Fibroblast of peridontal ligament (primary cell): ENCODE measurements at regions not wholly inside any gene's neighbourhood (a gene's known extent, or its start where the extent isn't known, plus 50 kb on each side); places are given as distances from the start of the nearest gene placed in this dataset.

Experiments
- DNase-seq: peaks from one replicate; pipeline ENCODE4 v3.0.0-alpha.2; 2010; ENCODE audit errors: extremely low read depth

DNA sequence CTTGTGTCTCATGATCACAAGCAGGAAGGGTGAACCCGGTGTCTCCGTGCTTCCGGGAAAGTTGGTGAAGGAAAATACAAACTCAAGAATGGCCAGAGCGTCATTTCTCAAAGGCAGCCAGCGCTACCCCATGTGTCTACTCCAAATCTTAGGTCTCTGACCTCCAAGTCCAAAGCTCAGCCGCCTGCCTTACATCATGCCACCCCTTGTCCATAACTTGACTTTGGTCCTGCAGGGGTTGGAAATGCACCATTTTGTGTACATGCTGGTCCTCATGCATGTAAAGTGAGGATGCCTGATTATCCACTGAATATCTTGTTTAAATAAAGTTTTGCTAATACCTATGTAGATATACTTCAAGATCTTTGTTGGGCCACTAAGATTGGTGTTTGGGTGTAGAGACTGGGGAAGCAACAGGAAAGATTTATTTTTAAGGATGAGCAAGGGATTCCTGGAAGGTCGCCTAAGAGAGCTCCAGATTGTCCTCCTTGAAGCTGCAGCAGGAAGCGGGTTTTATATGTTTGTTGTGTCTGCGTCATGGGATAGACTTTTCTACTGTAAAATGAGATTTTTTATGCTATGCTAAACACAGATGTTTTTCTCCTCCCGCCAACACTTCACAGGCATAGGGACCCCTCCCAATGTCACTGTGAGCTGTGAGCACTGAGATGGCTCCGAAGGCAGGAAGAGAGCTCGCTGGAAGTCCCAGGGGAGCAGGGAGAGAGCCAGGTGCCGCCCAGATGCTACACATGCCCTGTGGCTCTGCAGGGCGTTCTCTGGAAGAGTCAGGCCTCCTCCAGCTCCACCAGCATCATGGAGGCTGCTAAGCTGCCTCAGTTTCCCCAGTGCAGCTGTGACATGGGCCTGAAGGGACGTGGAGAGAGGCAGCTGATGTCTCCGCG is 176.2 kb upstream of the HDAC4 start:
- no peak for DNase-seq

DNA sequence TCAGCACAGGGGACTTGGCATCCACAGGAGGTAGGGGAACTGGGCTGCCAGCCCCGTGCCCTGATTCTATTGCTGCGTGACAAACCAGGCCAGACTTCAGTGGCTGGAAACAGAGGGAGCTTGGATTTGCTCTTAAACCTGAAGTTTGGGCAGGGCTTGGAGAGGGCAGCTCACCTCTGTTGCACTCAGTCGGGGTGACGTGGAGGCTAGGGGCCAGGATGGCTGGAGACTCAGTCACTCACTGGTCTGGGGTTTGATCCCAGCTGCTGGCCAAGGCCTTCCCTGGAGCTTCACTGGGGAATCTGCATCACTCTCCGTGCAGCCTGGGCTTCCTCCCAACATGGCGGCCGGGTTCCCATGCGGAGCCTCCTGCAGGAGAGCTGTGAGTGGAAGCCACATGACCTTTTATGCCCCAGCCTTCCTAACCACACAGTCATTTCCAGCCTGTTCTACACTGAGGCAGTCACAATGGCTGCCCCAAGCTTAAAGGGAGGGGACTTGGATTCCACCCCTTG is 175.2 kb upstream of the HDAC4 start:
- DNase-seq = no peak

DNA sequence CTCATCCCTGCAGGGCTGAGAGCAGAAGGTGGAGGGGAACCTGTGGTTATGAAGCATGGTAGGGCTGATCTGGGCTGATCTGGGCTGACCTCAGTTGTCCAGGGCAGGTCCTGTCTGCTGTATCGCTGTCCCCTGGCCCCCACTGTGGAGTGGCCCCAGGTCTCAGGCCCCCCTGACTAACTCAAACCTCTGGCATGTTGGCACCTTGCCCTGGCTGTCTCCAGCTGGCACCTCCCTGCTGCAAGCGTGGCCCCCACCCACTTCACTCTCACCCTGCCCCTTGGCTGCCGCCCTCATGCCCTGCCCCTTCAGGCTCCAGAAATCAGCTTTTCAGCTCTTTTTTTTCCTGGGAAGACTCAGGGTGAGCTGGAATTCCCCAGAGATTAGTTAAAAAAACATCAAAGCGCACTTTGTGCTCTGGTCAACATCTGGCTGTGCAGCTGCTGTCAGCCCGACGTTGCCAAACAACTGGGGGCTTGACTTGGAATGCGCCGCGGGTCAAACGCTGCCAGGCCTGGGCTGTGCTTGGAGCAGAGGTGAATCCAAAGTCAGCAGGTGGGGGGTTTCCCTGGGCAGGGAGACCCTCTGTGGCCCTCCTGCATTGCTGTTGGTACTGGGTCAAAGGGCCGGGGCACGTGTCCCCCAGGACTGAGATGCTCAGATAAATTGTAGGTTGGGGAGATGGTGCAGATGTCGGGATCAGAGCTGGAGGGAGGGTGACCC is 173.8 kb upstream of the HDAC4 start:
- no peak for DNase-seq

DNA sequence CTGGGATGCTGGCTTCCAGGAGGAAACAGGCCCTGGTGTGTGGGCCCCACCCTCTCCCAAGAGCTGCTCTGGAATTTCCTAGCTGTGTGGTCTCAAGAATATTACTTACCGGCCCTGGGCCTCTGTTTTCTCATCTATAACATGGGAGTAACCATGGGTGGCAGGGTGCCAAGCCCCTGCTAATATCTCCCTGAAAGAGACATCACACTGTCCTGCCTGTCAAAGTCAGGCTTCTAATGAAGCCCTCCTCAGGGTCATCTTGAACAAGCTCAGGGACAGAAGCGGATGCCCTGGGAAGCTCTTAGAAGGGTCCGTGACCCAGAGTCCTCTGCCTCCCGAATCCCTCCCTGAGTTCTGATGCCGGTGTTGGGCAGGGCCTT is 173.2 kb upstream of the HDAC4 start:
- DNase-seq = no peak

DNA sequence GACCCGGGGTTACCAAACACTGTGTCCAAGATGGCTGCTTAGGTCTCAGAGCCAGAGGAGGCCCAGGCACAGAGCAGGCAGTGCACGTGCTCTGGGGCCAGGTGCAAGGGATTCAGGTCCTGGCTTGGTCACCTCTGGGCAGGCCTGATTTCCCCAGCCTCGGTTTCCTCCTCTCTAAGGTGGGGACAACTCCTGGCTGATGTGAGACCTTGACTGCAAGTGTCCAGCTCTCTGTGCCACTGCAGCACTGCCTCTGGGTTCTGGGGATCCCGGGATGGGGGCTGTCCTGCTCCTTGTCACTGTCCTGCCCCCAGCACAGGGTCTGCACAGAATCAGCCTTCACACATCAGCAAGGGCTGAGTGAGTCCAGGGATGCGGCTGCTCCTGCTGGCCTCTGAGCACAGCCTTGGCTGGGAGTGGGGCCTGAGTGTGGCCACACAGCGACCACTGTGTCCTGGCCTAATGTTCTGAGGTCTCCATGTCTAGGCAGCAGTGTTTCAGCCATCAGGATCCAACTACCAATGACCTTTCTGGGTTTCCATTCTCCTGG is 170.2 kb upstream of the HDAC4 start:
- no peak for DNase-seq

DNA sequence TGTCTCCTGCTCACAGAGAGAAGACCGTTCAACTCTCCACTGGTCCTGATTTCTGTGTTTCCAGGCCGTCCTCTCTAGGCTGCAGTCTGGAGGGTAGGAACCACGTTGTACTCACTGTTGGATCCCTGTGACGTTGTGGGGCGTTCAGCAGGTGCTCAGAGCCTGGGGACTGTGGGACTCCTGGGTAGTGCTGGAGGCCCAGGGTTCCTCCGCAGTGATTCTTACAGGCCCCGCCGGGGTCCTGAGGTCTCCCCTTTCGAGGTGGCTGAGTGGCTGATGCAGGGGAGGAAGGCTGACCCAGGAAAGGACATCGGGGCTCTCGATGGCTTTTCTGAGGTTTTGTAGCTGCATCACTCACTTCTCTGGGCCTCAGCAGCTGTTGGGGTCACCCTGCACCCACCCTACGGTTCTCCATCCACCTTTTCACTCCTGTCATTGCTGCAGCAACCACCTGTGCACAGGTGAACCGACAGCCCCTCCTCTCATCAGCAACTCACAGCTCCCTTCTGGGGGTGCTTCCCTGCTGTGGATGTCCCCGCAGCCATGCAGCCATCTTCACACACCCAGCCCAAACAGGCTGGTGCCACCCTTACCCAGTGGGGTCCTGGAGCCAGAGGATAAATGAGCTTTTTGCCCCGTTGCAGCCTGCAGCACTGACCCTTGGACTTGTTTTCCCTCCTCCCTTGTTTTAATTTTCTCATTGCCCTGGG is 169.6 kb upstream of the HDAC4 start:
- DNase-seq = no peak

DNA sequence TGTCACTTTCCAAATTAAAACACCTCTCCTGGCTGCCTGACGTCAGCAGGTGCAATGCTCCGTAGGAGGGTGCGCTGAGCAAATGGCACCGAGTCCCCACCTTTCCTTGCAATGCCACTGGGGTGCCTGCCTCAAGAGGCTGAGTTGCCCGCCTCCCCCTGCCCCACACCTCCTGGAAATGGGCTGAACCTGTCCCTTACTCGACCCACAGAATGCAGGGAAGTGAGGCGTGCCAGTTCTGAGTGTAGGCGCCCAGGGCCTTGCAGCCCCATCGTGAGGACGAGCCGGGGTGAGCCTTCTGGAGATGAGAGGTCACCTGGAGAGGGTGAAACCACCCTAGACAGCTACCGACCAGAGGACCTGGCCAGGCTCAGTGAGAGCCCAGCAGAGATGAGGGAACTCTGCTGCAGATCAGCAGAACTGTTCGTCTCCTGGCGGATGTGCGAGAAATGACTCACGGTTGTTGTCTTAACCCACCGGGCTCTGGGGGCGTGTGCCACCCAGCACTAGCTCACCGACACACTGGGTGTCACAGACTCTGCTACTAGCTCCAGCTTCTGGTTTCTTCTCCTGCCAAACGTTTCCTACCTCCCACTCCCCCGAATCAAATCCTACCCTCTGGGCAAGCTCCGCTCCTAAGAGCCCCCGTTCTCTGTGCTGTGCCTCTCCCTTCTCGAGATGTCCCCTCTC is 168.7 kb upstream of the HDAC4 start:
- no peak for DNase-seq

DNA sequence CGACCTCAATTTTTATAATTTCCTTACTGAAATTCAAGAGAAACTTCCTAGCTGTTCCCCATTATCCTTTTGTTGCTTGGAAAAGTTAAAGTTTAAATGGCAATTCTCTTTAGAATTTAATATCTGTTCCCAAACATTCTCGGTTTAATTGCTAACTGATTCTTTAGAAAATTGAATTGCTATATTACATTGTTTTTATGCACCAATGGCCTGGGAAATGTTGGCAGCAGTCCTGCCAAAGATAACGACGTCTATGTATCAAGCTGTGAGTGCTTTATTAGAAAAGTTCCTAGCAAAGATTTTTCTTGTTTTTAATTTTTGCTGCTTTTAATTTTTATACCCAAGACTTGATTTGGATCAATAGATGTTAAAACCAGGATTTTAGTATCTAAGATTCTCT is 167.8 kb upstream of the HDAC4 start:
- no peak for DNase-seq

DNA sequence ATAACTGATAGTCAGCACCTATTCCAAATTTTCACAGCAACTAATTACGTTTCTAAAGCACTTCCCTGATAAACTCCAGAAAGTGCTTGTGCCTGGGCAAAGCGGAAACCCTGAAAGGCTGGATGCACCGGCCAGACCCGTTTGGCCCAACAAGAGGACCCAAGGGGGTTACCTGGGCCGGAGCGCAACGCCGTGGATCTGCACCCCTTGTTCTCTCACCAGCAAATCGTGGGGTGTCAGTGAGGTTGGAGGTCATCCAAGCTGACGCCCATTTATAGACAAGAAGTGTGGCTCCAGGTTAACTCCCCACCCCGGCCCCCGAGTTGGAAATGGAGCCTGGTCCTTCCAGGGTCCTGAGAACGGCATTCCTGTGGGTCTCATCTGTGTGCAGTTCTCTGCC is 167.0 kb upstream of the HDAC4 start:
- no peak for DNase-seq

DNA sequence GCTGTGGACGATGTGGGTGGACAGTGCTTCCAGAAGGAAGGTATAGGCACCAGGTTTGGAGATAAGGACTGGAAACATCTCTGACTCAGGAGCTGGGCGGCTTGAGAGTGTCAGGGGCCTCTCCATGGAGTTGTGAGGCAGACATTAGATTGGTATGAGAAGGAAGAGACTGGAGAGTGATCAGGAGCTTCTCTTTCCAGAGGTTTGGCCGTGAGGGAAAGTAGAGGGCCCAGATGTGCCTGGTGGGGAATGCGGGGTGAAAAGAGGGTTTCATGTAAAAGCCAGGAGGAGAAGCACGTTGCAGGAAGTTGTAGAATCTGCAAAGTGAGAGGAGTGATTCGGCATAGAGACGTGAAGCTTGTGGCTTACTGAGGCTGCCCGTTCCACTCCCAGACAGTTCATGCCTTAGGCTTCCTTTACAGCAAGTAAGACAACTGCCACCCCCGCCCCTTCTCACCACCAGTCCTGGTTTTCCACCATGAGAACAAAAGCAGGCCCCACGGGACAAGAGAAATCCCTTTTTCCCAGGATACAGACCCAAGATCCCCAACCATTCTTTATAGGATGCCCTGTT is 166.3 kb upstream of the HDAC4 start:
- DNase-seq = no peak

DNA sequence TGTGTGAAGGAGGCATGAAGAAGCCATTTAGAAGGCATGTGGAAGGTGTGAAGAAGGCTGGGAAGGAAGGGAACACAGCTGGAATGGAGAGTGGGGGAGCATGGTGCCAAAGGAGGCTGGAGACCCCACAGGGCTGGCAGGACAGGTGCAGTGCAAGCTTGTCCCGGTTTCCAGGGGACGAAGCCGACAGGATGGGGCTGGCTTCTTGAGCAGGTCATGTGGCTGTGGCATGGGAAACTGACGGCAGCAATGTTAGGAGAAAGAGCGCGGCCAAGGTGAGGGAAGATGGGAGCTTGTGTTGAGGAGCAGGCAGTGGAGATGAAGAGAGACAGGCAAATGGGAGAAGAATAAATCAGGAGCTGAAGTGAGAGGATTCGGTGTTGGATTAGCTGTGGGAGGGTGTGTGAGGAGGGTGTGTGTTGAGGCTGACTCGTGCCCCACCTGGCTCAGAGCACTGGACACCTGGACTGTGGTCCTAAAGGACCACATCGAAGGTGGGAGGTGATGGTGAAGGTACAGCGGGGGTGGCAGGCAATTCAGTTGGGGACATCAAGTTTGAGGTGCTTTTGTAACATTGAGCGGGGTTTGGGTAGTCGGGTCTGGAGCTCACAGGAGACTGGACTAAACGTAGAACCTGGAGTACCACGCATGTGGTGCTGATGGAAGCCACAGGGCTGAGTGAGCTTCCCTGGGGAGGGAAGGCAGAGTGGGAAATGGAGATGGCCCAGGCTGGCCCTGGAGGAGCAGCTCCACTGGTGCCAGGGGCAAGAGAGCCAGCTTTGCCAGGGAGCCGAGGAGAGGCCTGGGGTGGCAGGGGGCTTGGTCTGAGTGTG is 165.6 kb upstream of the HDAC4 start:
- DNase-seq = no peak

DNA sequence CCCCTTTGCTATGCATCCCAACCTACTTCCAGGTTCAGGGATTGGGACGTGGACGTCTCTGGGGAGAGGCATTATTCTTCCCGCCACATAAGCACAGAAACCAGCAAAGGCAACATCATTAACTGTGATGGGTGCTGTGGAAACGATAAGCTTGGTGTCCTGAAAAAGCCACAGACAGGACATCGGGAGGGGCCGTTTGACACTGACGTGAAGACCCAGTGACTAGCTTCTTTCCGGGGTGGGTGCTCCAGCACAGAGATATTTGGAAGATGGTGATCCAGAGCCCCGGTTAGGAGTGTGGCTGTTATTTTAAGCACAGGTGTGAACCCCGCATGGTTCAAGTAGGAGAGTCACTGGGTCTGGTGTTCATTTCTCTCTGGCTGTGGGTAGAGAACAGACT is 163.8 kb upstream of the HDAC4 start:
- DNase-seq = no peak

DNA sequence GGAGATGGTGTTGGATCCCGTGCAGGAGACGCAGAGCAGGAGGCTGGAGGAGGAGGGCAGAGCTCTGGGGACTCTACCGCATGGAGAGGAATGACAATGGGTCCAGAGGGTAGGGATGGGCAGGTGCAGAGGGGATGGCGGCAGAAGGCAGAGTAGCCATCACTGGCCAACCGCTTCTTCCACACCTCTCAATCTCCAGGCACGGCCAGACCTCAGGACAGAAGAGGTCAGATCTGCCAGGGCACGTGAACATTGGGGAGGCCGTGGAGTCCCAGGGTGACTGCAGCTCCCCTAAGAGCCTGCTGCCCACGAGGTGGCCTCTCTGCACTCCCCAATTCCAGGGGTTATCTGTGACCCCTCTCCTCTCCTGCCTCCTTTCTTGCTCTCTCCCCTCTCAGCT is 162.7 kb upstream of the HDAC4 start:
- no peak for DNase-seq

DNA sequence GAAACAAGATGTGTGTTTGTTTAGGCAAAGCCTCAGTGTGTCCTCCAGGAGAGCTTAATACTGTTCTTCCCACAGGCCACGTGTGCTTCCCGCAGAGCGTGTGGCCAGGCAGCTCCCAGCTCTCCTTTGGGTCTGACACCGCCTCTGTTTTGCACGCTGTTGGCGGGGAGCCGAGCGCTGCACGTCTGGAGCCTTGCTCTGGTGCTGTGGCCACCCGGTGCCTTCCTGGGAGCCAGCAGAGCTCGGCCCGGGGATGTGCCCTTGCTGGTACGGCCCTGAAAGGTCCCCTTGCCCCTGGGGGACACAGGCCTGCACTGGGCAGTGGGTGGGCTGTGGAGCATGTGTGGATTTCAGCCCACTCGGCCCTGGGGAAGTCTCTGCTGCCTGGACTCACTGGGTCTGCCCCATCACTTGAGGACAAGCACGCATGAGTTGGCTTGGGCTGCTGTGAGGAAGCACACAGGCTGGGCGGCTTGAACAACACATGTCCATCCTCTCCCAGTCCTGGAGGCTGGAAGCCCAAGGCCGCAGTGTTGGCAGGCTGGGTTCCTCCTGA is 160.7 kb upstream of the HDAC4 start:
- DNase-seq = no peak

DNA sequence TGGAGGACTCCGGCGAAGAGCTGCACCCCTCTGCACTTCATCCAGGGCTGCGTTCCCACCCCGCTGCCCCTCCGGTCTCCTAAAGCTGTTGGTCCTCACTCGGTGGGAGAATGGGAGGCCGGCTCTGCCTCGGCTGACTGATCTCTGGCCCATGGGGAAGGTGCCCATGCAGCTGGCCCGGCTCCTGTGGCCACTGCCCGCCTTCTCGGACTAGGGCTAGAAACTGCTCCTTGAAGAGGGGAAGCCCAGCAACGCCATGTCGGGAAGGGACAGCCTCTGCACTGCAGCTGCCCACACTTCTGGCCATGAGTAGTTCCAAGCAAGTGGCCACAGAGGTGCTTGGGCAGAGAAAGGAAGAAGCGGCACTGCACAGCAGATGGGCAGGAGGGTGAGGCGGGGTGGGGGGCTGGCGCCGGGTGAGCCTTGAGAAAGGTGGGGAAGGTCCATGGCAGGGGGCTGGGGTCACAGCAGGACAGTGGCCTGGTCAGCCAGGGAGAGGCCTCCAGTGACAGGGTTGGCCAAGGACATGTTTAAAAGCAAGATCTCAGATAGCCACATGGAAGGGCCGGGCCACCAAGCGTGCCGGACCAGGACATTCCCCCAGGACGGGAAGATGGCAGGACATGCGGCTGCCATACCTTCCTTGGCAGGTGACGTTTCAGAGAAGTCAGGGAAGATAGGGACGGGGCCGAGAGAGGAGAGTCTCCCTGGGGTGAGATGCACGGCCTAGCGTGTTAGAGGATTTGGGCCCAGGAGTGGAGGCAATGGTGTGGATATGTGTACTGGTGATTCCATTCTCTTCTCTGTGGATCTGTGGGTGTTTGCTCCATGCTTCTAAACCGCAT is 158.8 kb upstream of the HDAC4 start:
- no peak for DNase-seq

DNA sequence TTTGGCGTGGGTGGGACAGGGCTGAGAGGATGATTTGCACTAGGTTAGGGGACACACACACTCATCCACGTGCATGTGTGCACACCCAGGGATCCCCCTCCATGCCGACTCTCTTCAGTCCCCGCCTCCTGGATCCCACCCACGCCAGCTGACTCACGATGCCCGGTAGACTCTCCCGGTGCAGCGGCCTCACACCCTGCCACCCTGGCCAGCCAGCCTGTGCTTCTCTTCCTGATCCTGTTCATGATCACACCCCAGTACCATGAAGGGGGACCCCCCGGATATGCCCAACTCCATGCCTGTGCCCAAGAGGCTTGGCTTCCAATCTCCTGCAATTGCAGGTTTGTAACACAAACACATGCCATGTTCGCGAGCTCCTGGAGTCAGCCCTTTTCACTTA is 157.8 kb upstream of the HDAC4 start:
- no peak for DNase-seq

DNA sequence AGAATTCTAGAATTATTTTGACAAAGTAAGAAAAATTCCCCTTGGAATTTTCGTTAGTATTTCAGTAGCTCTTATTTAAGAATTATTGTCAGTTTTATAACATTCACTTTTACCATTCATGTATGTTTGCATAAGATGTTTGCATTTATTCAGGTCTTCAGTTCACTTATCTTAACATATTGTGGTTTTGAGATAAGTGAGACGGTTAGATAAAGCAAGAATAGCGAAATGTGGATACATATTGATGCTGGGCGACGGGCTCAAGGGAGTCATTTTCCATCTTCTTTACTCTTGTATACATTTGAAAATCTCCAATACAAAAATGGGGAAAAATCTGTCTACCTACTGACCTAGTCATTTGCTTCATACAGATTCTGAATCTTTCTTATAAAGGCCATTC is 156.7 kb upstream of the HDAC4 start:
- DNase-seq = no peak

DNA sequence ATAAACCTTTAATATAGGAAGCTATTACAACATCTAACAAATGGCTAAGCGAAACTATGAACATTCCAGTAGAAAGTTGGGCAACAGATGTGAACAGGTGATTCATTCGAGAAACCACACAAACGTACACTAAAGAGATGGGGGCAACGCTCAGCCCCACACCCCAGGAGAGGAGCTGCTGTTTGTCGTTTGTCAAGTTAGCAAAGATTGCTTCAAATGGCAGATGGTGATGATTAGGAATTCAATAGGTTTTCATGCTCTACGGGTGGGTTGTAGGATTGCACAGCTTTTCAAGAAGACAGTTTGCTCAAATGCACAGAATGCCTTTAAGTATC is 154.7 kb upstream of the HDAC4 start:
- DNase-seq = no peak
